Stimulated activated CD8-positive, alpha-beta memory T cell treated with anti-CD3 and anti-CD28 coated beads, Interleukin-15, amount 100 ng/mL, for 1 hour (primary cell): ENCODE measurements at regions not wholly inside any gene's neighbourhood (a gene's known extent, or its start where the extent isn't known, plus 50 kb on each side); places are given as distances from the start of the nearest gene placed in this dataset.

Experiments used
- DNase-seq: peaks from one replicate; pipeline ENCODE4 v3.0.0-alpha.2; 2020; ENCODE audit warnings: low read depth

DNA sequence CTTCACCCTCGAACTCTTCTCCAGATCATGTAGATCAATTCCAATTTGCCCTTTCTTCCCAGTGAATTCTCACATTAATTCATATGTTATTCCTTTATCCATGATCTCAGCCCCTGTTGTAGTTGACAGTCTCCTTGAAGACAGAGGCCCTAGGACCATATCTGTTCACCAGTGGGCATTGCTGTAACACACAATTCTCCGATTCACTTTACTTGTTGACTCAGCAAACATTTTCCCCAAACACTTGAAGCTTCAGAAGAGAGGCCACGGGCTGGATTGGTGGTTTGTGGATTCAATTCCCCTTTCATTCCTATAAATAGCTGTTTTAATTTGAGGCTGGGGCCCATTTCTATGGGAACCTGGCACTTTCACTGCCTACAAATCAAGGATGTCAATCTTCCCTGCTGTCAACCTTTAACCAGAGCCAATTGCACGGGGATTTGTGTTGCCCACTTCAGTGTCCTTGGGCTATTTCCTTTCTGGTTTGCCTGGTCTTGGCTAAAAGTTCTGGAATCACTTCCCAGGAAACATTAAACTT is 393.0 kb upstream of the KIRREL3 start:
- DNase-seq, result no peak

DNA sequence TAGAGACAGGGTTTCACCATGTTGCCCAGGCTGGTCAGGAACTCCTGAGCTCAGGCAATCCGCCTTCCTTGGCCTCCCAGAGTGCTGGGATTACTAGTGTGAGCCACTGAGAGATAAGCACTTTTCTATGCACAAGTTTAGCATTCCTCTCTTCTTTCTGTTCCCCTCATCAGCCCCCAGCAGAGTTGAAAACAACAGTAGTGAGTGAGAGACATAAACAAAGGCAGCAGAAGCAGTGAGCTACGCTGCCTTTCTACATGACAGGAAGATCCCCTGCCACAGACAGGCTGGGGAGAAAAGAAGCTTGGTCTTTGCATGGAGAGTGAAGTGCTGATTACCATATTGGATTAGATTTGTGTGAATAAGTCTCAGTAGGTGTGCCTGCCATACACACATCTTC is 392.0 kb upstream of the KIRREL3 start:
- no peak for DNase-seq

DNA sequence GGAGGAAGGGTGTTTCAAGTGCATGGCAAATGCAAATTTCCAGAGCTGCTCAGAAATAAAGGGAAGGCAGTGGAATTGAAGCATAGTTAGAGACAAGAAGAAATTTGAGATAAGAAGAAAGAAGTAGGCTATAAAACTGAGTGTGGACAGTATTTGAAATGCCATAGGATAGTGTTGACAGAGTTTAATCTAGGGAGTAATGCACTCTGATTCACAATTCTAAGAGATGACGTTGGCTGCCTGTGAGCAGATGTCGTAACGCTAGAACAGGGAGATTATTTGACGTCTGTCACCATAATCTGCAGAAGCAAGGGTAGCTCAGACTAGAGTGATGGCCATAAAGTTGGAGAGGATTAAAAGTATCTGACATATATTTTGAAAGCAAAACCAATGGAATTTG is 389.9 kb upstream of the KIRREL3 start:
- DNase-seq, result no peak

DNA sequence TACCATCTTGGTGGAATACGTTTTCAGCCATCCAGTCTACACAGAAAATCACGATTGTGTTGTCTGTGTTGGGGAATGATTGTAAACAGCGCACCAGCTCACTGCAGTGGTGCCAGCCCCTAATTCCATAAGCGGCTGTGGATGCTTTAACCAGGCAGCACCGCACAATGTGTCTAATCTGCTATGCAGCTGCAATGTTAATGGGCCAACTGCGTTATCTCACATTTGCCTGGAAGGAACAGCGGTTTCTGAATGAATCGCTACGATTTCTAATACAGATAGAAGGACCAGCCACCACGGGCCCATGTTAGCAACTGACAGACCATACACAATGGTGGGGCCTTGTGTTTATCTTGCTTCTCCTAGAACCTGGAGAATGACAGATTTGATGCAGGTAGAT is 384.5 kb upstream of the KIRREL3 start:
- no peak for DNase-seq

GRCh38 chr11:127383026-127383425 is 382.5 kb upstream of the KIRREL3 start:
- DNase-seq, result no peak

DNA sequence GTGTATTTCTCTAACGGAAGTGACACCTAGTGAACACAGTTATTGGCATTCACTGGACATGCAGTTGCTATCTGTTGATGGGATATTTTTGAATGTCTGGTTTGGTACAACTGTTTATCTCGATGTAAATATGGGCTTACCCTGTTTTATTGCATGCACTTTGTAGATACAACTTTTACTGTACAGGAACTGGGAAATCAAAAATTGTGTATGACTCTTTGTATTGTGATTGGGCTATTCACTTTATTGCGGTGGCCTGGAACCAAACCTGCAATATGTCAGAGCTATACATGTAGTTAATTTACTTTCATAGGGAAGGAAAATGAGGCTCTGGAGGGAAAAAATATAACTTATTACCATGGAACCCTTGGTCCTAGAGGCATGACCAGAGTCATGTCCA is 380.7 kb upstream of the KIRREL3 start:
- no peak for DNase-seq

- no peak for DNase-seq
Measured at GRCh38 chr11:127379686-127380085, 379.1 kb upstream of the KIRREL3 start.

GRCh38 chr11:127376301-127376700 is 375.7 kb upstream of the KIRREL3 start:
- DNase-seq, result no peak

DNA sequence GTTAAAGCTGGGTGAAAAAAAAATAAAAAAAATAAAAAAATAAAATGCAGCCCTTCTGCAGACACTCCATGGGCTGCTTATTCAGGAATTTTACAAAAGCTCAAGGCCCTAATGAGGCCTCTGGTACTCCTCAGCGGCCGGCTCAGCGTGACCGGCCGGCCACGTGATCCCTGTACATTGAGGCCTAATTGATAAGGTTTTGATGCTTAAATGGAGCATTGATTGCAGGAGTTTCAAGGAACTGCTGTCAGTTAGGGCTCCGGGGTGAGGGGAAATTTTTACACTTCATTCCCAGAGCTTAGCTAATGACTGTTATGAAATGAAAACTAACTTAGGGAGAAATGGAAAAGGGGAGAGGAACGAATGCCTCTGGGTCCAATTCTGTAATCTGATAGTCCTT is 368.8 kb upstream of the KIRREL3 start:
- DNase-seq, result no peak

DNA sequence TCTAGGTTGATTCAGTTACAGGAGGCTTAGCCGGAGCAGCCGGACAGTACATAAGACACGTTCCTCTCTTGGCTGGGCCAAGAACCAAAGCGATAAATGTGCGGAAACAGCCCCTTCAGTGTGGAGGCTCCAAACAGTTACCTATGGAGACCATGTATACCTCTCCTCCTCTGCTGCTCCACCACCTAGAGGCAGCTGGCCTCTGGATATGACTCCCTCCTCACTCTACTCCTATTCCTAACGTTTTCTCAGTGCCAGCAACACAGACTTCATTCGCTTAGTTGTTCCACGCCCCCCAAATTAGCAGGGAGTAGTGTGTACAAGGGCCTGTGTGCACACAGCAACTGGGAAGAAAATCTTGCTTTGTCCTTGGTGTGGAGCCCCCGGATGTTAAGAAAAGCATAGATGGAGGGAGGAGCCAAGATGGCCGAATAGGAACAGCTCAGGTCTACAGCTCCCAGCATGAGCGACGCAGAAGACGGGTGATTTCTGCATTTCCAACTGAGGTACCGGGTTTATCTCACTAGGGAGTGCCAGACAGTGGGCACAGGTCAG is 362.3 kb upstream of the KIRREL3 start:
- DNase-seq, result no peak

- DNase-seq, result no peak
Measured at GRCh38 chr11:127358160-127358559, 357.6 kb upstream of the KIRREL3 start.

- DNase-seq, result no peak
Measured at GRCh38 chr11:127350476-127350875, 349.9 kb upstream of the KIRREL3 start.

GRCh38 chr11:127345819-127346459 is 345.4 kb upstream of the KIRREL3 start:
- DNase-seq, result no peak

DNA sequence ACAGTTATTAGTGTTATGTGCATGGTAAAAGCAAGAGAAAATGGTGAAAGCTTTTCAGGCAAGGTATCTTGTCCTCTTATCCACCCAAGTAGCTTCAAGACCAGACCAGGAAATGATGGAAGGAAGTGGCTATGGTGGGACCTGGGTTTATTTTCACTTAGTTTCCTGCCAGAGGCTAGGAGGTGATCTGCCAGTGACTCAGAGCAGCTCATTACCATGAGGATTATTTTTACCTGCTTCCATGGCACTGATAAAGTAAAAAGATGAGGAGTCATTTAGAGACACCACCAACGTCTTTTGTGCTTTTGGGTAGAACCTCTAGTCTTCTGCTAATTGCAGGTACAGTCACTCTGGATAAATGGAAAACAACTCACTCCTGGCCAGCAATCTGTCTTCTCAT is 339.9 kb upstream of the KIRREL3 start:
- no peak for DNase-seq

- DNase-seq, result no peak
Measured at GRCh38 chr11:127339376-127339775, 338.8 kb upstream of the KIRREL3 start.

- no peak for DNase-seq
Measured at GRCh38 chr11:127338380-127339259, 338.1 kb upstream of the KIRREL3 start.

DNA sequence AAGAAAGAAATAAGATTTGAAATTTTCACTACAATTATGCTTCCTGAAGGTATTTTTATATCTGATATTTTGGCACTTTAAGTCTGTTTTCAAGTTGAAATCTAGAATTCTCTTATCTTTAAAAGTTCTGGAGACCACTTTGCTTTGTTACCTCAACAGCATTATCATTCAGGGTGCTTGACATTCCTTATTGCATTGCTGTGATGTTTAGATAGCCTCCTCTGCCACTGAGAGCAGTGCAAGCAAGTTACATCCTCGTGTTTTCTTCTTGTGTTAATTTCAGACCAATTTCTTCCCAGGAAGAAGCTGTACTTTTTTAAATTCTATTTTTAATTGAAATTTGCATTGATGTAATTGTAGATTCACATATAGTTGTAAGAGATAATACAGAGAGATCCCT is 333.9 kb upstream of the KIRREL3 start:
- DNase-seq, result no peak

DNA sequence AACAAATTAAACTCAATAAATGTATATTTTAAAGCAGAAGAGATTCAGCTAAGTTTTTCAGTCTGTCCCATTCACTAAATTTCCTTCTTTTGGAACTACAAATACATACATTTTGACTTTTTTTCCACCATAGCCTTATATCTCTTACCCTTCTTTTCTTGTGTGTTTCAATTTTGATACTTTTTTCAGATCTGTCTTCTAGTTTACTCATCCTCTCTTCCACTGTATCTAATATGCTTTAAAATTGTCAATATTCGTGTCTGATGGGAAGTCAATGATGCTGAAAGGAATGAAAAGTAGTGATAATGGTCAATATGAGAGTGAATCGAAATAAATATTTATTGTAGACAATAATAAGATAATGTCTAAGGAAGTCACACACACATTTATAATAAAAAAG is 332.3 kb upstream of the KIRREL3 start:
- no peak for DNase-seq

- DNase-seq, result no peak
Measured at GRCh38 chr11:127330044-127330443, 329.5 kb upstream of the KIRREL3 start.

- DNase-seq, result no peak
Measured at GRCh38 chr11:127308291-127308690, 307.7 kb upstream of the KIRREL3 start.

DNA sequence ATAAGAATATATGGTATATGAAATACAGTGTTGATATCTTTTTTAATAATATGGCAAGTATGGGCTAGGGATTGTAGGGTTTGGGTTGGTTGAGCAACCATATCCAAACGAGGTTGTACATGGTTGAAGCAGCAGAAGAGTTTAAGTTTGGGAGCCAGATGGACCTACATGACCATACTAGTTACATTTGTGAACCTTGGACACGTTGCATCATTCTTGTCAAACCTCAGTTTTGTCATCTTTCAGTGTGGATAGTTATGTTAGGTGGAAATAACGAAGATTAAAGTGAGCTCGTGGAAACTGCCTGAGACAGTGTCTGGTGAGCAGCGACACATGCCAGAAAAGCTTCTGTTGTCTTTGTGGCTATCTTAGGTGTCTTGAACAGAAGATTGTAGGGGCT is 307.1 kb upstream of the KIRREL3 start:
- no peak for DNase-seq

DNA sequence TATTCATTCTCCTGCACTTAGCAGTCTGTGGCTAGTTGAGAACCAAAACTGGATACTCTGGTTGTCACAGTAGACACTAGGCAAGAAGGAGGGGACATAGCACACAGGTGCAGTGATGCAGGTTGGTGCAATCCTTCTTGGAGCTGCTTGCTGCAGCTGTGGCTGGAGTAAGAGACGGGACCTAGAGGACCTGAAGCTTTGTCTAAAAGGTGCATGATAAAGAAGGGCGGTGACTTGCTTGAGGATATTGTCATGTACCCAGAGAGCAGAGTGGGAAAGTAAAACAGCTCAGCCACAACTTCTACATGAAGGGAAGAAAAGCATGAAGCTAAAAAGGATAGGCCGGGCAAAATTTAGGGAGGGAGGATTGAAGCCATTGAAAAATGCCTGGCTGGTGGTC is 304.1 kb upstream of the KIRREL3 start:
- DNase-seq, result no peak

DNA sequence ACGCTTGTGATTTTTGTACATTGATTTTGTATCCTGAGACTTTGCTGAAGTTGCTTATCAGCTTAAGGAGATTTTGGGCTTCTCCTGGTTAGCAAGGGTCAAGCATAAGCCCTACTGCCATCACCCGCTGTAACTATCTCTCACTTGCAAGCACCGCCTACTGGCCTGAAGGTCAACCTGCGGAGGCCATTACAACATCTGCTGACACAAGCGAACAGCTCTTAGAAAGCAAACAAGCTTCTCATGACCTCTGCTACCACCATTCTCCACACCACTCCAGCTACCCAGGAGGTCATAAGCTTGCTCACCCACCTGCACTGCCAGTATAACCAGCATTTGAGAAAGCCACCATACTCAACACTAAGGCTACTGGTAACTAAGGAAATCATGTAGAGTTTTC is 288.4 kb upstream of the KIRREL3 start:
- DNase-seq, result no peak
